ENCODE measurements at regions not wholly inside any gene's neighbourhood (a gene's known extent, or its start where the extent isn't known, plus 50 kb on each side); places are given as distances from the start of the nearest gene placed in this dataset.
"Not testable (repeated sequence)": the region's sequence is repeated elsewhere in the genome, so short reads cannot be mapped to it uniquely, and the experiment has no call there.

DNA sequence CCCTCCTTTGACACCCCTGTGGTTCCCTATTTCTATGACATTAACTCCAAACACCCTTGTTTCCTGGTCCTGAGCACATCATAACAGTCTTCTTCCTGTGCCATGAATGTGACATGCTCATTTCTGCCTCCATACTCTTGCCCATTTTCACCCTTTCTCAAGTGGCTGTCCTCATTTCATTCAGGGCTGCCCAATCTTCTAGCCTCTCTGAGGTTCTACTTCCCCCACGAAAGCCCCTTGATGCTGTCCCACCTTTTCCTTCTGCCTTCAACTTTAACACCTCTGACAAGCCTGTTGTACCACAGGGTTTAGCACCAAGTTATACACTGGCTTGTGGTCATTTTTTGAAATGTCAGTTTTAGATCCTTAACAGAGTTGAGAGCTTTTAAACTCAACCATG lies 136.2 kb upstream of the BOD1L1 start:
- DNase-seq: no peak

DNA sequence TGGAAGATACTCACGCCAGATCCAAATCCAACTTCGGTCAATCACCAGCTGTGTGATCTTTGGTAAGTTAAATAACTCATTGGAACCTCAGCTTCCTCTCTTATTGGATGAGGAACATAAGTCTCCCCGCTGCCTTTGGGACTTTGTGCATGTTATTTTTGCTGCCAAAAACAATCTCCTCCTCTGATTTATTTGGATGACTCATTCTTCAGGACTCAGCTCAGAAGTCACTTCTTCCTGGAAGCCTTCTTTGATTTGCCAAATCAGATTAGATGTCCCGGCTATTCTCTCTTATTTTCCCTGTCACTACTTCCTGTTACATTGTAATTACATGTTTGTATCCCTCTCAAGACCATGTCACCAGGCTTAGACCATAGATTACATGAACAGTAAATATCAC lies 138.0 kb upstream of the BOD1L1 start:
- DNase-seq: no peak

DNA sequence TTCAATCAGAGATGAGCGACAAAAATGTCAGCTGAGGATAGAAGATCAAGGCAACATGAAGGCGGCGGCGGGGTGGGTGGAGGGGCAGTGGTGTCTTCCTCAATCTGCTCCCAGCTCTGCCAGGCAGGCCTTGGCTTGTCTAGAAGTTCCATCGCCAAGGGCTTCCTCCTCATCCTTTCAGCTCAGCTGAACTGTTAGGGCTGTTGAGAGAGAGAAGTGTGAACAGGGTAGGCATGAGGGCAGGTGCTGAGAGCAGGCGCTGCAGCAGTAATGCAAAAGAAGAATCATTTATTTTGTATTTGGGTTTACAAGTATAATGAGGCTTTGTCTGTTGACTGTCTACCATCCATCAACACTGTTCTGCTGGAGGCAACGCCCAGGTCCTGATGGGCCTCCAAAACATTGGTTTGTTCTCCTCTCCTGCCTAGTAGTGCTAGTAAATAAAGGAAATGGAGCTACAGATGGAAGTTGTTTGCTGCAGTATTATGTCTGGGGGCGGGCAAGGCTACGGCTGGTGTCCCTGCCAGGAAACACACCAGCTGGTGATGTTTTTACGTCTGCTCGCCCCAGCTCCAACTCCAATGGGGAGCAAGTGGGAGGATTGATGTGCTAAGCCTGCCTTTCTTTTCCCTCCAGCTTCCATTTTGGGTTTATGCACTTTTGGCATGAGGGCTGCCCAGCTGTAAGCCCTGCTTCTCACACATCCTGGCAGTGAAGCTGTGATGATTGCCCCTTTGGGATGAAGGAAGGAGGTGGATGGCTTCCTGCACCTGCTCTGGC lies 139.4 kb upstream of the BOD1L1 start:
- no peak for DNase-seq

DNA sequence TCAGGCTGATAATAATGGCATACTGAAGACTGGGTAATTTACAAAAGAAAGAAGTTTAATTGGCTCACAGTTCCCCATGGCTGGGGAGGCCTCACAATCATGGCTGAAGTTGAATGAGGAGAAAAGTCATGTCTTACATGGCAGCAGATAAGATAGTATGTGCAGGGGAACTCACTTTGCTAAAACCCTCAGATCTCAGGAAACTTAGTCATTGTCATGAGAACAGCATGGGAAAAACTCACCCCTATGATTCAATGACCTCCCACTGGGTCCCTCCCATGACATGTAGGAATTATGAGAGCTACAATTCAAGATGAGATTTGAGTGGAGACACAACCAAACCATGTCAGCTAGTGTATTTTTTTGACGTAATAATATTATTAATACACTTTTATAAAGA lies 149.8 kb upstream of the BOD1L1 start:
- no peak for DNase-seq

DNA sequence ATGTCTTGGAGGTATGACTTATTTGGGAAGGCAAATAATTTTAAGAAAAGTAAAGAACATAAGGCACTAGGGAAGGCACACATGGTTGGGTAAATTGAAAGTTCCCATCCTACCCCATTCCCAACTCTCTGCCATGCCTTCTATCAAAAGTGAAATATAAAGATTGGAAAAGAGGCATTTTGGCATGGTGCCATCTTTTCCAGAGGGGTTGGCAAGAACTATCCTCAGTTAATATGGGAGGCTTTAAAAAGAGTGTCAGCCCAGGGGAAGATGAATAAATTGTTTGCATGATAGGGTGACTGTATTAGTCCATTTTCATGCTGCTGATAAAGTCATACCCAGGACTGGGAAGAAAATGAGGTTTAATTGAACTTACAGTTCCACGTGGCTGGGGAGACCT lies 150.8 kb upstream of the BOD1L1 start:
- DNase-seq: no peak

DNA sequence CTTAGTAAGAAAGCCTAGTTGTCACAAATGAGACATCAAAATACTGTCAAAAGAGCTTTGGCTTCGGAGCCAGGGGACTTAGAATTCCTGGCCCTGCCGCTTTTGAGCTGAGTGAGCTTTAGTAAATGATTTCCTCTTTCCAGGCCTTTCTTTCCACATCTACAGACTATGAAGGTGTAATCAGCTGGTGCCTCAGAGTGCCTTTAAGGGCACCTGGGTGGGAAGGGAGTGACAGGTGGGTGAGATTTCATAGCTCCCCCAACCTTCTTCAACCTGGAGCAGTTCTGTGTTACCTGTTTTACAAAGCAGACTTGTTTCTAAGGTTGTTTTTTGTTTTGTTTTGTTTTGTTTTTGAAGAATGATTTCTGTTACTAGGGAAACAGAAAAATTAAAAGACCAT lies 154.7 kb upstream of the BOD1L1 start:
- DNase-seq: no peak

DNA sequence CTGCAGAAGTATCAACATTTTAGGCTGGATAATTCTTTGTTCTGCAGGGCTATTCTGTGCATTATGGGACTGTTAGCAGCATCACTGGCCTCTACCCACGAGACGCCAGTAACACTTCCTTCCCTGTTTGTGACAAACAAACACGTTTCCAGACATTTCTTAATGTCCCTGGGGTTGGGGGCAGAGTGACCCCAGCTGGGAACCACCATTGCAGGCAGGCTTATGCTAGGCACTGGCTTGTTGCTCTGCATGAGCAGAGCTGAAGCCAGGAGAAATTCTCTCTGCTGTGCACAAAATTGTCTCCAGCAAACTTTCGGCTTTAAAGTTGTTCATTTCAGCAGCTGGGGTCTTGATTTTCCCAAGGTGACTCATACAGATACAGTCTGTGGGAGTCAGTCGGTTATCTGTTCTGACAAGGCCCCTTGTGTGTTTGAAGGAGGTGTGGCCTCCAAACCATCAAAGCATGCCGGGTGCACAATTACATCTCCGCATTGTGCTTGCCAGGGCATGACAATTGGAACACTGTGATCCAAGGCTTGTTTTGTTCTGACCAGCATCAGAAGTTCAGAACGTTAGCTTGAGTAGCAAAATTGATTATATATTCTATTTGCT lies 156.4 kb upstream of the BOD1L1 start:
- no peak for DNase-seq

DNA sequence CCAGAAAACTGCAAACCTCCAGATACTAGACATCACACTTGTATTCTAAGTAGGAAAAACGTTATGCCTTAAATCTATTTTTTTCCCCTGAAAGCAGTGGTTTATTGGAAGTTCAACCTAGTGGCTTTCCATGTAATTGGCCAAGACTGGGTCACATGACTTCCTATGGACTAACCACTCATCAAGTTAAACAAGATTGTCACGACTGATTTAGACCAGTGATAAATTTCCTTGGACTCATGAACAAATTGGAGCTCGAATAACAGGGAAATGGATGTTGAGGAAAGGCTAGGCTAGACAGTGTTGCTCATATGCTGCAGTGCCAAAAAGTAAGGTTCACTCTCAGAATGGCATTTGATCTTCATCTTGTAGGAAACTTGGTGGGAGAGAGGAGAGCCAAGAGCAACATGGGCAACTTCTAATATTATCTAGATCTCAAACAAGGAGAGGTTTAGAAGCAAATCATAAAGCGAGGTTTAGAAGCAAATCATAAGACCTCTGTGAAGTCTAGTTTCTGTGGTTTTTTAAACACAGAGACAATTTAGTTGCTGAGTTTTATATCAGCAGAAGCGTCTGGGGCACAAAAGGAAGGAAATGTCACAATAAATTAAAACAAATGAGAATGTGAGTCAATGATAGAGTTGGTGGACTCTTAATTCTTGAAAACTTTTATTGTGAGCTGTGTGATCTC lies 165.6 kb upstream of the BOD1L1 start:
- DNase-seq: no peak

DNA sequence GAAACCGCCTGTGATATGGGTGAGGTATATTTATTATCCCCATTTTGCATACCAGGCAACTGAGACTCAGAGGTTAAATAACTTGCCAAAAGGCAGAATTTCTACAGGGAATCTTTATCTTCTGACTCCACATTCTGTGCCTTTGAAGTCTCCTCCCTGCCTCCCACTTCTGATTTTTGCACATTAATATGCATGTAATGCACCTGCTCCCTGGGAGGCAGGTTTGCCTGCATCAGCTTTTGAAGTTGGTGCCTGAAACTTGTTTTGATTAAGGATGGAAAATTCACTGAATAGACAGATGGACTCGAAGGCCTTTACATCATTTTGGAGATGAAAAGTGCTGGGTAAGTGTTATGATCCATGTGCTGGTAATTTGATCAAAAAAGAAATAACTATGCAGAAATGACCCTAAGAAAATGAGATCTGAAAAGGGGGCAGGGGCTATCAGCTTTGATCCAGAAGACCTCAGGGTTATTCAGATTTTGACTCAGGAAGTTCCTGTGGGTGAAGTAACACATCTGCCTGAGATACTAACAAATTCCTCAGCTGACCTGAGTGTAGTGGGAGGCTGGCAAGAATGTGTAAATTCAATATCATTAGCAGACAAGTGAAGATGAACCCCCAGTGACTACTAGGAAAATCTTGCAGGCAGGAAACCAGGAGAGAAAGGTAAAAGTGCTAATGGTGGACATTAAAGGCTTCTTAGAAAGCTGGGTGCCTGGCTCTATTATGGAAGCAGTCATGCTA lies 167.5 kb upstream of the BOD1L1 start:
- DNase-seq: no peak

DNA sequence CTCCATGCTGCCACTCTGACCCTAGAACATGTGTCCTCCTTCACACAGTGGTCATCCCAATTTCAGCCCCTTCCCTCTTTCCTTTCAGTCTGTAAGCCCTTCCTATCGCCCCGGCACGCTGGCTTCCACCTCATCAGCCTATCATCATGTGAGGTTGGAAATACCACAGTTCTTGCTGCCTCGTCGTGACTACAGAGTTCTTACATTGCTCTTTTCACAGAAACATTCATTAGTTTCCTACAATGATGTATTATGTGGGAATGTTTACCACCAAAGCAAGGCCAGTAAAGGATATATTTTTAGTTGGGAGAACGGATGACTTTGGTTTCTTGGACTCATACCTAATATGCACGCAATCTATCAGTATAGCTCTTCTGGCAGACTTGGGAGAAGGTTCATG lies 169.5 kb upstream of the BOD1L1 start:
- no peak for DNase-seq

DNA sequence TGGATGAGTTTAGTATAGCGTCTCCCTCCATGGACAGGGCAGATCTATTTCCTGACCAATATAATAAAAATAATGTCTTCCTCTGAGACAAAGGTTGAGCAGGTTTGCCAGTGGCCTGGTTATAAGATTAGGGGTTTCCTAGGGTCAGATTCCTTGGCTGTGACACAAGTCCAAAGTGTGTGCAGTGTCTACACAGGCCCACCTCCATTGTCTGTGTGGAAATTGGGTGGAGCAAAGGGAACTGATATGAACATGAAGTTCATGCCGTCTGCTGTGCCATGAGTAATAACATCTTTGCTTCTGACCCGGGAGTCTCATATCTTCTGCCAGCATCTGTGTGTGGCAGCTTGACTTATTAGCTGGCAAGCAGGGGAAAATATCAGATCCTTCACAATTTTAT lies 187.7 kb upstream of the BOD1L1 start:
- DNase-seq: no peak

DNA sequence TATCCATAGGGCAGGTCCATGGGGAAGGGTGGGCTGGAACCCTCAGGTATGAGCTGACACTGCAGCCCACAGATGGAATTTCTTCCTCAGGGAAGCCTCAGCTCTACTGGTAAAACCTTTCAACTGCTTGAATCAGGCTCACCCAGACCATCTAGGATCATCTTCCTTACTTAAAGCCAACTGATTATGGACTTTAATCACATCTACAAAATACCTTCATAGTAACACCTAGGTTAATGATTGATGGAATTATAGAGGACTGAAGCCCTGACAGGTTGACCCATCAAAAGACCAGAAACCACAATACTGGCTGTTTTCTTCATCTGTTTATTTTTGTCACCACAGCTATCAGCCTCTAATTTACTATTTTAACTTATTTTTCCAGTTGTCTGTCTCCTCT lies 188.9 kb upstream of the BOD1L1 start:
- DNase-seq: no peak

DNA sequence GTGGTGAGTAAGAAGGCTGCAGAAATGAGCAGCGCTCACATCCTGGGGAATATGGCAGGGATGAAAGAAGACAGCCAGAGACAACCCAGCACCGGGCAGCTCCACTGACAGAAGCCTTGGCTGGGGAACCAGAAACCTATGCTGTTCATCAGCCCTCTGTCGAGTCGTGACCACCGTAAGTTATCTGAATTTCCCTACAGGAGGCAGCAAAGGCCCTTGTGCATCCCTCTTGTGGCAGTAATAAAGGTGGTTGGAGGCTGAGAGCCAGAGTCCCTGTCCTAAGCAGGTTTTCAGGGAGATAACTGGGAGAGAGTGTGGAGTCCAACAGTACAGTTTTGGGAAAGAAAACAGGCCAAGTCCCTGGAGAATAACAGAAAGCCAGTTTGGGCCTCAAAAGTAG lies 194.0 kb upstream of the BOD1L1 start:
- DNase-seq: peak; percentile 2

DNA sequence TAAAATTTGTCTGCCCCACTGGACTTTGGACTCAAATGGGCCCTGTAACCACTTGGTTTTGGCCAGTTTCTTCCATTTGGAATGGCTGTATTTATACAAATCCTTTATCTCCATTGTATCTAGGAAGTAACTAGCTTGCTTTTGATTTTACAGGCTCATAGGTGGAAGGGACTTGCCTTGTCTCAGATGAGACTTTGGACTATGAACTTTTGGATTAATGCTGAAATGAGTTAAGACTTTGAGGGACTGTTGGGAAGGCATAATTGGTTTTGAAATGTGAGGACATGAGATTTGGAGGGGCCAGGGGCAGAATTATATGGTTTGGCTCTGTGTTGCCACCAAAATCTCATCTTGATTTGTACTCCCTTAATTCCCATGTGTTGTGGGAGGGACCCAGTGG lies 198.3 kb upstream of the BOD1L1 start:
- not testable (repeated sequence) for DNase-seq

DNA sequence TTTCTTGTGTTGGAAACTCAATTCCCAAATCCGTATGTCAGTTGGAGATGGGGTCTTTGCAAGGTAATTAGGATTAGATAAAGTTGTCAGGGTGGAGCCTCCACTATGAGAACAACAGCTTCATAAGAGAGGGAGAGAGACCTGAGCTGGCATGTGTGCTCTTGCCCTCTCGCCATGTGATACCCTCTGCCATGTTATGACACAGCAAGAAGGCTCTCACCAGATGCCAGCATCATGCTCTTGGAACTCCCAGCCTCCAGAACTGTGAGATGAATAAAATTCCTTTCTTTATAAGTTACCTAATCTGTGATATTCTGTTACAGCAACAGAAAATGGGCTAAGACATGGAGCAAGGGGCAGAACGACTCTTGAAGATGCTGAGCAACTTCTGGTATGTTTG lies 201.9 kb upstream of the BOD1L1 start:
- no peak for DNase-seq

DNA sequence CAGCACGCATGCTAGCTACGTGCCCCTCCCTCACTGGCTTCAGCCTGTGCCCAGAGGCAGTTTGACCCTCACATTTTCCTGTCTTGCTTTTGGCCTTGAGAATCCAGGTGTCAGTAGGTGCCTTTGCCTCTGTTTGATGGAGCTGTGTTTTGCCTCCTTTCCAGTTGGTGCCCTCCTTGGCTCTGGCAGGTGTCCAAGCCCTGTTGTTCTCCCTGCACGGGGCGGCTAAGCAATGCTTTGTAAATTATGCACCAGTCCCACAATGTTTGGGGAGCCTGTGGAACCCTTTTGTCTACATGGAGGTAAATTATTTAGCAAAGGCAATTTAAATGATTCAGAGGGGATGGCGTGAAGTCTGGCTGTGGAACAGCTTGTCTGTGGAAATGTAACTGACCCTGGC lies 202.9 kb upstream of the BOD1L1 start:
- DNase-seq: no peak

DNA sequence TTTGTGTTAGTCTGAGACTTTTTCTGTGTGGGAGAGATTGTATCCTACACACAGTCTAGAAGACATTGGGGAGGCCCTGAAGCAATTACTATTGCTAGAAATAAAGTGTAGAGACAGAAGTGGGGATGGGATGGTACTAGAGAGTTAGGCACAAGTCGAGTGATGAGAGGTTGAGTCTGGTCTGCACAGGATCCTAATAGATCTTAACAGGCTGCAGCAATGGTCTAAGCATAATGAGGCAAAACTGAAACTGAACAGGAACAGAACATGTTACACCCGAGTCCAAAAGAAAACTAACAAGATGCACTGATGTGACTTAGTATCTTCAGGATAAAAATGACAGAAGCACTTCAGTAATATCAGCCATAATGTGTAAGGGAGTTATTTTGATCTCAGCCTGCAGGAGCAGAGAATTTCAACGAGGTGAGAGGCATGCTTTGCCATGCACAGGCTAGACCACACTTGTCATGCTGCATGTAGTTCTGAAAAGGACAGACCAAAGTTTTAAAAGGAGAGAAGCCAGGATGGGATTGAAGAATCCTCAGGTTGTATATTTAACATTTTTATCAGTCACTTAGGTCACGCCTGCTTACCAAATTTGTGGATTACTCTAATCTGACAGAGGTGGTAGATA lies 205.8 kb upstream of the BOD1L1 start:
- DNase-seq: no peak

DNA sequence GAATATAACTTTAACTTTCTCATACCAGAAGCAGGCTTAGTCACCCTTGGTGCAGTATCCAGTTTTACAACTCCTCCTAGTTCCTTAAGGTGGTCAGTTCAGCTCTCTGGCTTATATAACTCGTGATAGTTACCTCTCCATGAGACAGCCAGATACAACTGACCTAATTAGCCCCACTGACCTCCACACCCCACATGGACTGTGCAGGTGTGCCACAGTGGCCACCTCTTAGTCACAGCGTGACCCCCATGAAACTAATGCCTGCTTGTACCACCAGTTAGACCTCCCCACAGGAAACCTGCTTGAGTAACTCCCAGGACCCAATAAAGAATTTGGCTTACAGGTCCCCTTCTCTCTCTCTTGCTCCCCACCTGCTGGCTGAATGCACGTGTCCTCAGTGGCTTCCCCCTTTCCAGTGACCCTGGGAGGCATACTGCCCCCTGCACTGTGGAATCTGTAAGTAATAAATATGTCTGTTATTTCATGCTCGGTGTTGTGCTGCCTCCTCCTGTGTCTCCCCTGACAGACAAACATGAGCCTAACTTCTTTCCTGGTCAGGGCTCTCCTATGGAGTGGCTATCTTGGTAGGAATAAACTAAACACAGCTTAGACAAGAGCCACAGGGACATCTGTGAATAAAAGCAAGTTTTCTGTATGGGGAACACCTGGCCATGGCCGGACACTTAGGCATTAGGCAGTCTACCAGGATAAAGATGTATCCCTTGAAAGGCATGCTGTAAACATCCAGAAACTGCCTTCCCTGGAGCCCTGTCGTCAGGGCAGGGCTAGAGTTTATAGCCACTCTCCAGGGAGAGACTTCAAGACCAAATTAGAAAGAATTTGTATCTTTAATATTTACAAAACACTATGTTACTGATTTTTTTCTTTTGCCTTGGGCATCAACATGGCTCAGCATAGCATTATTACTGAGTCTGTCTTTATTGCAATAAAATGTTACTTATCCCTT lies 209.7 kb upstream of the BOD1L1 start:
- no peak for DNase-seq

DNA sequence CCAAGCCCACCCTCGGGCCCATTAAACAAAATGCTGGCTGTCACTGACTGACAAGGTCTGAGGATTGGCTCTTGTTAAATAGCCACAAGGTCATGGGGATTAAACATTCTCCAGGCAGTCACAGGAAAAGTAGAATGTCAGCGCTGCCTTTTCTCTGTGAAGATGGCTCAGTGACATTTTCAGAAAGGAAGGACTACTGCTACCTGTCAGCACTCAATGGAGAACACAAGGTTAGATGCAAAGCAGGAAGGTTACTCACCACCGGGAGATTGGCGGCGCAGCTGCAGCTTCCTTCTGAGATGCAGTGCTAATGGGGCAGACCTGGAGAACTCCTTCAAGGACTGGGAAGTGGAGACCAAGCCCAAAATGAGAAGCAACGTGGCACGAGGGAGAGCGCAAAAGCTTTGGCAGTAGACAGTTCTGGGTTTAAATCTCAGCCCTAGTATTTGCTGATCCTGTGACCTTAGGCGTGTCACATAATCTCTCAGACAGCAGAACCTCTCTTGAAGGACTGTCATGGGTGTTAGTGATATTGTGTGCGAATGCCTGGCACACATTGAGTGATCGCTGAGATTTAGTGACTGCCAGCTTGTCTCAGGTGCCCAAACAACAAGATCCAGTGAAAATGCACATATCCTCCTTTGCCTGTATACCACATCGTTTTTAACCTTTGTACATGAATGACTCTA lies 213.1 kb upstream of the BOD1L1 start:
- DNase-seq: no peak

DNA sequence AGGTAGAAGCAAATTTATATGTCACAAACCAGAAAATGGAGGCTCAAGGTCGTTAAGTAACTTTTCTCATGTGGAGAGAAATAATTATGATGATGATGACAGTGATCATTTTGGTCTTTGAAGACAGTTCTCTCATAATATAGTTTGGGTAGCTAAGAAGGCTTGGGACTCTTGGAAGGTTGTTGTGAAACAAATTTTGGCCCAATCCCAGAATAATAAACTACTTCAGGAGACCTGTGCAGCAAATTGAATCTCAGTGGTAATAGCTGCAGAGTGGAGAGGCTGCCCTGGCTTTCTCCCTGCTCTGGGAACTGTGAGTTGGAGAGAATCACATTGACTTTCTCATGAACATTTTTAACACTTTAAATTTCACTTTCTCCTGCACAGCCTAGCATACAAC lies 217.2 kb upstream of the BOD1L1 start:
- DNase-seq: no peak

DNA sequence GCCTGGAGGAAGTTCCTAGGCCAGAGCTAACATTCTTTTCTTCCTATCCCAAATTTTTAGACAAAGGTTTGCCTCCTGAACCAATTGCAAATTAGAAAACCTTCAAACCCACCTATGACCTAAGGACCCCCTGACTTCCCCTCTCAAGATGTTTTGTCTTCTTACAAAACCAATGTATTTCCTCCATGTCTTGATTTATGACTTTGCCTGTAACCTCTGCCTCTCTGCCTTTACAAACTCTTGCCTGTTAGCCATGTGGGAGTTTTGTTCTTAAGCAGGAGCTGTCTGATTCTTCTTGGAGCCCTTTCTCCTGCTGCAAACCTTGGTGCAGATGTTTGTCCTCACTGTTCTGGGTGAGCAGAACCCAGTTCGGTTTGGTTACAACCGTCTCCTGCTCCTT lies 222.3 kb upstream of the BOD1L1 start:
- DNase-seq: no peak
